Heart right ventricle (tissue), 16 donors: ENCODE measurements at regions not wholly inside any gene's neighbourhood (a gene's known extent, or its start where the extent isn't known, plus 50 kb on each side); places are given as distances from the start of the nearest gene placed in this dataset.

Experiments
- ATAC-seq, 8 donors: fragments of 200-7000 bp; cut with Tn5 transposase; one replicate each; pipeline ENCODE4 v1.9.1; 2020; ENCODE audit warnings: mild to moderate bottlenecking in 8 of 8, moderate library complexity in 8 of 8, moderate number of reproducible peaks in 1 of 8
- DNase-seq, 2 donors: peaks; one replicate each; pipeline ENCODE4 v3.0.0-alpha.2; 2020
- H3K27ac ChIP-seq, 10 donors: fragments of 200-600 bp; sonication (generic) in 2 of 10; one replicate each; pipeline versions ENCODE4 v1.5.0 to v1.8.0; 2020 to 2022; ENCODE audit warnings: mild to moderate bottlenecking in 3 of 10
- H3K27me3 ChIP-seq, 7 donors: fragments of 200-600 bp; one replicate each; pipeline ENCODE4 v1.8.0; 2021 to 2022; ENCODE audit warnings: mild to moderate bottlenecking in 2 of 7
- H3K36me3 ChIP-seq, 9 donors: fragments of 200-600 bp; sonication (generic) in 1 of 9; one replicate each; pipeline versions ENCODE4 v1.5.0 to v1.8.0; 2020 to 2022; ENCODE audit warnings: mild to moderate bottlenecking in 2 of 9
- H3K4me1 ChIP-seq, 9 donors: fragments of 200-600 bp; sonication (generic) in 1 of 9; one replicate each; pipeline versions ENCODE4 v1.5.0 to v1.8.0; 2020 to 2022; ENCODE audit warnings: mild to moderate bottlenecking in 4 of 9
- H3K4me3 ChIP-seq, 10 donors: fragments of 200-600 bp; sonication (generic) in 2 of 10; one replicate each; pipeline versions ENCODE4 v1.5.0 to v1.8.0; 2020 to 2022; ENCODE audit warnings: mild to moderate bottlenecking in 7 of 10, moderate library complexity in 2 of 10
- H3K9me3 ChIP-seq, 11 donors: fragments of 200-600 bp in 10 of 11; sonication (generic) in 2 of 11; one replicate each; pipeline versions ENCODE4 v1.5.0 to v1.8.0; 2013 to 2022; ENCODE audit warnings: mild to moderate bottlenecking in 2 of 11, control low read depth in 1 of 11, moderate library complexity in 1 of 11
- CTCF ChIP-seq, 9 donors: fragments of 200-600 bp; sonication (generic) in 2 of 9; IDR thresholded peaks; one replicate each; pipeline versions ENCODE4 v1.5.0 to v1.8.0; 2021 to 2022; ENCODE audit warnings: antibody characterized with exemption in 9 of 9, mild to moderate bottlenecking in 5 of 9, moderate library complexity in 1 of 9
- WGBS, 2 donors: extraction: QIAGEN DNeasy Blood & Tissue Kit; methylation state at CpG; one replicate each; pipeline ENCODE4 v1.1.7; 2013; ENCODE audit warnings: inconsistent platforms in 1 of 2; 5-methylcytosine and 5-hydroxymethylcytosine counted together
- intact Hi-C, 10 donors: fragments of 100-400 bp; cut with DNase I; formaldehyde crosslinking; loops; one replicate each; pipeline versions ENCODE4 v1.11.1 to v1.14.2; 2022
- donor health status: Arrhythmogenic right ventricular cardiomyopathy.
- donor health status: ischemic (EF 13 %, LVEDD 7.1; RV severe dilation, severe dysfunction).
- donor health status: healthy with polysubstance abuse.
- donor health status: DM: no; HTN: yes; CAD: no.
- donor health status: DM: no; HTN: no; CAD: no.
- donor health status: ischemic (EF 25% LVEDD 6.9; RV normal size, moderate dysfunction).
- donor health status: ischemic (EF 25% LVEDD 5.7; RV mildly dilated, moderate dysfunction).
- donor health status: healthy.
- donor health status: DM: yes; HTN: yes; CAD: no.
- donor health status: Ischemic cardiomyopathy.
- donor health status: ischemic (EF 35%, LVEDD 5.7; RV mildly dilated, moderate dysfunction).
- donor health status: nonischemic (EF 11% LVEDD 7.7; RV severe dilation, severe dysfunction).
- donor health status: DM: yes; HTN: yes; CAD: no.
- donor health status: PGD.
- donor health status: ischemic (EF 29% LVEDD 5.4; RV normal size, mild dysfunction).
- donor health status: nonischemic (EF 23%, LVEDD 6.1; RV moderate dilation, normal function).

GRCh38 chr11:80841675-80842074 is 1400.8 kb upstream of the TENM4 start:
- 68 to 76% methylated on average over 1 of the region's 1 CpG for WGBS, 2 donors
- ATAC-seq, result no peak
- no peak for TF ChIP-seq CTCF (IDR thresholded peaks at IDR 0.05)
- intact Hi-C loops, result no loop called here
- H3K9me3 ChIP-seq, result no peaks in the 10 kb centered on the region
- H3K4me3 ChIP-seq, result no peak overlapping the region
- no peak overlapping the region for H3K27ac ChIP-seq
- no peaks in the 10 kb centered on the region for H3K27me3 ChIP-seq
- H3K4me1 ChIP-seq, result no peaks in the 10 kb centered on the region
- no peak for DNase-seq
- no peaks in the 10 kb centered on the region for H3K36me3 ChIP-seq

GRCh38 chr11:80838153-80838552 is 1397.3 kb upstream of the TENM4 start:
- no peak for DNase-seq
- ATAC-seq, result no peak
- no peak overlapping the region for H3K4me3 ChIP-seq
- no peaks in the 10 kb centered on the region for H3K4me1 ChIP-seq
- no peak overlapping the region for H3K27ac ChIP-seq
- no peaks in the 10 kb centered on the region for H3K27me3 ChIP-seq
- no peak for TF ChIP-seq CTCF (IDR thresholded peaks at IDR 0.05)
- no peaks in the 10 kb centered on the region for H3K36me3 ChIP-seq
- intact Hi-C loops, result no loop called here
- H3K9me3 ChIP-seq, result no peaks in the 10 kb centered on the region
- 85 to 94% methylated on average over 1 of the region's 1 CpG for WGBS, 2 donors

GRCh38 chr11:80837051-80837450 is 1396.2 kb upstream of the TENM4 start:
- H3K4me3 ChIP-seq, result no peak overlapping the region
- H3K27me3 ChIP-seq, result no peaks in the 10 kb centered on the region
- no peaks in the 10 kb centered on the region for H3K9me3 ChIP-seq
- DNase-seq (no peak), ATAC-seq (no peak)
- intact Hi-C loops, result no loop called here
- no peak overlapping the region for H3K27ac ChIP-seq
- no peaks in the 10 kb centered on the region for H3K4me1 ChIP-seq
- TF ChIP-seq CTCF (IDR thresholded peaks at IDR 0.05), result no peak
- H3K36me3 ChIP-seq, result no peaks in the 10 kb centered on the region
- WGBS, 2 donors, result 56 to 63% methylated on average over 1 of the region's 1 CpG

- DNase-seq, result no peak
- H3K36me3 ChIP-seq, result no peaks in the 10 kb centered on the region
- no peak overlapping the region for H3K4me3 ChIP-seq
- no peak for TF ChIP-seq CTCF (IDR thresholded peaks at IDR 0.05)
- H3K4me1 ChIP-seq, result no peaks in the 10 kb centered on the region
- H3K27me3 ChIP-seq, result no peaks in the 10 kb centered on the region
- H3K9me3 ChIP-seq, result no peaks in the 10 kb centered on the region
- no peak overlapping the region for H3K27ac ChIP-seq
- ATAC-seq, result no peak
- intact Hi-C loops, result no loop called here
- 92 to 96% methylated on average over 1 of the region's 1 CpG for WGBS, 2 donors
These were observed 1390.5 kb upstream of the TENM4 start for GRCh38 chr11:80831374-80831773.

- no peak for ATAC-seq
- no peak for TF ChIP-seq CTCF (IDR thresholded peaks at IDR 0.05)
- H3K9me3 ChIP-seq, result no peaks in the 10 kb centered on the region
- H3K4me3 ChIP-seq, result no peak overlapping the region
- no peak overlapping the region for H3K27ac ChIP-seq
- WGBS, 2 donors, result 78 to 83% methylated on average over 3 of the region's 3 CpGs
- no peaks in the 10 kb centered on the region for H3K36me3 ChIP-seq
- intact Hi-C loops, result no loop called here
- no peak for DNase-seq
- no peaks in the 10 kb centered on the region for H3K4me1 ChIP-seq
- no peaks in the 10 kb centered on the region for H3K27me3 ChIP-seq
These were observed 1387.0 kb upstream of the TENM4 start for GRCh38 chr11:80827781-80828180.
